ENCODE measurements at regions not wholly inside any gene's neighbourhood (a gene's known extent, or its start where the extent isn't known, plus 50 kb on each side); places are given as distances from the start of the nearest gene placed in this dataset.

GRCh38 chr11:87604350-87604749 lies 566.6 kb downstream of the TMEM135 start:
- H3K4me3 ChIP-seq = no peak overlapping the region
- H3K4me1 ChIP-seq = no peaks in the 10 kb centered on the region
- no peaks in the 10 kb centered on the region for H3K9me3 ChIP-seq
- no peak overlapping the region for H3K27ac ChIP-seq
- DNase-seq (no peak), ATAC-seq (no peak)
- no peaks in the 10 kb centered on the region for H3K27me3 ChIP-seq (ENCODE audit: low read depth)
- intact Hi-C loops (cut with DNase I) = no loop called here
- H3K36me3 ChIP-seq = no peaks in the 10 kb centered on the region
- no peak for TF ChIP-seq CTCF (IDR thresholded peaks at IDR 0.05)

GRCh38 chr11:87603887-87604286 lies 566.2 kb downstream of the TMEM135 start:
- H3K27me3 ChIP-seq (ENCODE audit: low read depth) = no peaks in the 10 kb centered on the region
- intact Hi-C loops (cut with DNase I) = no loop called here
- H3K4me3 ChIP-seq = no peak overlapping the region
- H3K36me3 ChIP-seq = no peaks in the 10 kb centered on the region
- DNase-seq (no peak), ATAC-seq (no peak)
- H3K4me1 ChIP-seq = no peaks in the 10 kb centered on the region
- H3K9me3 ChIP-seq = no peaks in the 10 kb centered on the region
- TF ChIP-seq CTCF (IDR thresholded peaks at IDR 0.05) = no peak
- no peak overlapping the region for H3K27ac ChIP-seq

GRCh38 chr11:87602776-87603175 lies 565.0 kb downstream of the TMEM135 start:
- intact Hi-C loops (cut with DNase I) = no loop called here
- DNase-seq (no peak), ATAC-seq (no peak)
- Histone ChIP-seq H3K9me3 (no peaks in the 10 kb centered on the region), H3K27me3 (ENCODE audit: low read depth) (no peaks in the 10 kb centered on the region), H3K27ac (no peak overlapping the region), H3K4me3 (no peak overlapping the region), H3K36me3 (no peaks in the 10 kb centered on the region), H3K4me1 (no peaks in the 10 kb centered on the region)
- no peak for TF ChIP-seq CTCF (IDR thresholded peaks at IDR 0.05)

- ATAC-seq (no peak), DNase-seq (no peak)
- TF ChIP-seq CTCF (IDR thresholded peaks at IDR 0.05) = no peak
- no peaks in the 10 kb centered on the region for H3K9me3 ChIP-seq
- H3K27me3 ChIP-seq (ENCODE audit: low read depth) = no peaks in the 10 kb centered on the region
- no peak overlapping the region for H3K4me3 ChIP-seq
- intact Hi-C loops (cut with DNase I) = no loop called here
- no peaks in the 10 kb centered on the region for H3K4me1 ChIP-seq
- no peaks in the 10 kb centered on the region for H3K36me3 ChIP-seq
- H3K27ac ChIP-seq = no peak overlapping the region
These were observed 563.2 kb downstream of the TMEM135 start for GRCh38 chr11:87600938-87601337.

- H3K9me3 ChIP-seq = peaks cover 3% of the 10 kb centered on the region
- no peaks in the 10 kb centered on the region for H3K4me1 ChIP-seq
- ATAC-seq (no peak), DNase-seq (no peak)
- no peak for TF ChIP-seq CTCF (IDR thresholded peaks at IDR 0.05)
- no peaks in the 10 kb centered on the region for H3K36me3 ChIP-seq
- H3K4me3 ChIP-seq = no peak overlapping the region
- intact Hi-C loops (cut with DNase I) = no loop called here
- H3K27me3 ChIP-seq (ENCODE audit: low read depth) = no peaks in the 10 kb centered on the region
- no peak overlapping the region for H3K27ac ChIP-seq
These were observed 560.0 kb downstream of the TMEM135 start for GRCh38 chr11:87597725-87598124.

GRCh38 chr11:87596176-87596575 lies 558.4 kb downstream of the TMEM135 start:
- Histone ChIP-seq H3K27me3 (ENCODE audit: low read depth) (no peaks in the 10 kb centered on the region), H3K9me3 (peaks cover 6% of the 10 kb centered on the region), H3K4me1 (no peaks in the 10 kb centered on the region), H3K27ac (no peak overlapping the region), H3K36me3 (no peaks in the 10 kb centered on the region), H3K4me3 (no peak overlapping the region)
- ATAC-seq (no peak), DNase-seq (no peak)
- no peak for TF ChIP-seq CTCF (IDR thresholded peaks at IDR 0.05)
- intact Hi-C loops (cut with DNase I) = no loop called here
